DND-41 (cell line): ENCODE measurements at regions not wholly inside any gene's neighbourhood (a gene's known extent, or its start where the extent isn't known, plus 50 kb on each side); places are given as distances from the start of the nearest gene placed in this dataset.

Experiments used
- CTCF ChIP-seq: IDR thresholded peaks from 2 replicates; pipeline ENCODE4 v1.5.1; 2012; ENCODE audit warnings: borderline replicate concordance, low read length, moderate library complexity, mild to moderate bottlenecking; ENCODE audit not compliant: poor library complexity, severe bottlenecking; ENCODE audit errors: extremely low read depth
- EZH2 ChIP-seq: IDR thresholded peaks from 3 replicates; pipeline ENCODE4 v1.6.1; 2012; ENCODE audit warnings: borderline replicate concordance, low read depth, mild to moderate bottlenecking, moderate library complexity, low read length, inconsistent platforms; ENCODE audit not compliant: severe bottlenecking

GRCh38 chr18:50466634-50467033 is 91.8 kb downstream of the SKA1 start:
- TF ChIP-seq CTCF (no peak), EZH2 (no peak)
